Neural progenitor cell (in vitro differentiated cells): ENCODE measurements at regions not wholly inside any gene's neighbourhood (a gene's known extent, or its start where the extent isn't known, plus 50 kb on each side); places are given as distances from the start of the nearest gene placed in this dataset.

Experiments
- DNase-seq: peaks from one replicate; pipeline ENCODE4 v3.0.0-alpha.2; 2016; ENCODE audit warnings: low spot score
- H2AFZ ChIP-seq: fragments of 200-600 bp; sonication (generic); replicated peaks from 2 replicates; pipeline ENCODE4 v1.6.1; 2016; ENCODE audit warnings: antibody characterized with exemption
- H3F3A ChIP-seq: fragments of 200-600 bp; sonication (generic); 2 replicates; pipeline ENCODE4 v1.6.1; 2016; ENCODE audit warnings: antibody characterized with exemption, low read depth
- H3K27ac ChIP-seq: fragments of 200-600 bp; sonication (generic); 2 replicates; pipeline ENCODE4 v1.5.1; 2016; ENCODE audit warnings: mild to moderate bottlenecking
- H3K27me3 ChIP-seq: fragments of 200-600 bp; sonication (generic); 2 replicates; pipeline ENCODE4 v1.6.1; 2016; ENCODE audit warnings: mild to moderate bottlenecking, moderate library complexity
- H3K36me3 ChIP-seq: fragments of 200-600 bp; sonication (generic); 2 replicates; pipeline ENCODE4 v1.5.1; 2016
- H3K4me1 ChIP-seq: fragments of 200-600 bp; sonication (generic); 2 replicates; pipeline ENCODE4 v1.6.1; 2016; ENCODE audit warnings: mixed run types
- H3K4me2 ChIP-seq: fragments of 200-600 bp; sonication (generic); 2 replicates; pipeline ENCODE4 v1.6.1; 2016
- H3K4me3 ChIP-seq: fragments of 200-600 bp; sonication (generic); 2 replicates; pipeline ENCODE4 v1.5.1; 2016
- H3K79me2 ChIP-seq: fragments of 200-600 bp; sonication (generic); 2 replicates; pipeline ENCODE4 v1.6.1; 2016; ENCODE audit warnings: low read depth
- H3K9ac ChIP-seq: fragments of 200-600 bp; sonication (generic); 2 replicates; pipeline ENCODE4 v1.6.1; 2016
- H3K9me3 ChIP-seq: fragments of 200-600 bp; sonication (generic); 2 replicates; pipeline ENCODE4 v1.5.1; 2016; ENCODE audit warnings: low read depth
- H4K20me1 ChIP-seq: fragments of 200-600 bp; sonication (generic); 2 replicates; pipeline ENCODE4 v1.6.1; 2016; ENCODE audit warnings: low read depth
- H3K27ac Mint-ChIP-seq: 3 replicates; pipeline ENCODE4 v1.8.0; 2021; ENCODE audit warnings: mixed read lengths
- H3K27me3 Mint-ChIP-seq: 2 replicates; pipeline ENCODE4 v1.8.0; 2022; ENCODE audit warnings: low read depth, mild to moderate bottlenecking, inconsistent platforms, moderate library complexity, mixed read lengths; ENCODE audit not compliant: insufficient read depth
- H3K36me3 Mint-ChIP-seq: 3 replicates; pipeline ENCODE4 v1.8.0; 2021; ENCODE audit warnings: mixed read lengths
- H3K4me1 Mint-ChIP-seq: 3 replicates; pipeline ENCODE4 v1.8.0; 2021; ENCODE audit warnings: mixed read lengths
- H3K4me3 Mint-ChIP-seq: 3 replicates; pipeline ENCODE4 v1.8.0; 2021; ENCODE audit warnings: mild to moderate bottlenecking, moderate library complexity, mixed read lengths
- H3K9me3 Mint-ChIP-seq: 3 replicates; pipeline ENCODE4 v1.8.0; 2020; ENCODE audit warnings: mixed read lengths
- EZH2 ChIP-seq: fragments of 200-600 bp; sonication (generic); IDR thresholded peaks from 2 replicates; pipeline ENCODE4 v1.6.1; 2017; ENCODE audit warnings: antibody characterized with exemption, mild to moderate bottlenecking, moderate library complexity
- EZH2phosphoT487 ChIP-seq: fragments of 200-600 bp; sonication (generic); IDR thresholded peaks from 2 replicates; pipeline ENCODE4 v1.6.1; 2017; ENCODE audit warnings: antibody characterized with exemption
- TF ChIP-seq, protein P1 (sequence below): fragments of 200-600 bp; sonication (generic); IDR thresholded peaks from 2 replicates; pipeline ENCODE4 v1.5.1; 2017; ENCODE audit warnings: antibody characterized with exemption, mild to moderate bottlenecking

DNA sequence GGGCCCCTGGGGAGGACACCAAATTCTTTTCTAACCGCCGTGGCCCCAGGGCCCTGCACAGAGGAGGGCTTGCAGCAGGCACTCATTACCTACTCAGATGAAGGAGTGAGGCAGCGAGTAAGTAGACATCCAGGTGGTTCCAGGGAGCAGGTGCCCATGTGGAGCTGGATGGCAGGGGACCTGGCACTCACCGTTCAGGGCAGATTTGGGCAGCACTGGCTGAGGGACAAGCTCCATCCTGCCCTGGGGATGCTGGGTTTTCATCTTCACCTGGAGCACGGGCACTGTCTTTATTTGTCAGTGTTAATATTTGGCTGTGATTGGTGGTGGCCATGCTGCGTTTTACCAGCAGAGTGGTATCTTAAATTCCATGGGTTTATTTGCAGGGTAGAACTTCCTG lies 1182.7 kb downstream of the BRD1 start:
- no peak overlapping the region for H3K4me3 ChIP-seq
- peaks cover 24% of the 10 kb centered on the region for H4K20me1 ChIP-seq
- DNase-seq, result no peak
- no peak overlapping the region for H2AFZ ChIP-seq
- H3K4me2 ChIP-seq, result no peak overlapping the region
- H3K4me1 ChIP-seq, result peaks cover 4% of the 10 kb centered on the region
- no peaks in the 10 kb centered on the region for H3K36me3 ChIP-seq
- no peaks in the 10 kb centered on the region for H3K27me3 ChIP-seq
- H3K4me1 Mint-ChIP-seq, result peaks cover 15% of the 10 kb centered on the region
- H3K79me2 ChIP-seq, result peaks cover 3% of the 10 kb centered on the region
- H3K36me3 Mint-ChIP-seq, result no peaks in the 10 kb centered on the region
- H3K27me3 Mint-ChIP-seq, result no peaks in the 10 kb centered on the region
- H3K4me3 Mint-ChIP-seq, result no peak overlapping the region
- TF ChIP-seq EZH2, result no peak
- TF ChIP-seq, protein P1, sequence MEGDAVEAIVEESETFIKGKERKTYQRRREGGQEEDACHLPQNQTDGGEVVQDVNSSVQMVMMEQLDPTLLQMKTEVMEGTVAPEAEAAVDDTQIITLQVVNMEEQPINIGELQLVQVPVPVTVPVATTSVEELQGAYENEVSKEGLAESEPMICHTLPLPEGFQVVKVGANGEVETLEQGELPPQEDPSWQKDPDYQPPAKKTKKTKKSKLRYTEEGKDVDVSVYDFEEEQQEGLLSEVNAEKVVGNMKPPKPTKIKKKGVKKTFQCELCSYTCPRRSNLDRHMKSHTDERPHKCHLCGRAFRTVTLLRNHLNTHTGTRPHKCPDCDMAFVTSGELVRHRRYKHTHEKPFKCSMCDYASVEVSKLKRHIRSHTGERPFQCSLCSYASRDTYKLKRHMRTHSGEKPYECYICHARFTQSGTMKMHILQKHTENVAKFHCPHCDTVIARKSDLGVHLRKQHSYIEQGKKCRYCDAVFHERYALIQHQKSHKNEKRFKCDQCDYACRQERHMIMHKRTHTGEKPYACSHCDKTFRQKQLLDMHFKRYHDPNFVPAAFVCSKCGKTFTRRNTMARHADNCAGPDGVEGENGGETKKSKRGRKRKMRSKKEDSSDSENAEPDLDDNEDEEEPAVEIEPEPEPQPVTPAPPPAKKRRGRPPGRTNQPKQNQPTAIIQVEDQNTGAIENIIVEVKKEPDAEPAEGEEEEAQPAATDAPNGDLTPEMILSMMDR, result no peak
- TF ChIP-seq EZH2phosphoT487, result no peak
- no peaks in the 10 kb centered on the region for H3F3A ChIP-seq
- no peaks in the 10 kb centered on the region for H3K9me3 ChIP-seq
- no peak overlapping the region for H3K9ac ChIP-seq
- H3K27ac ChIP-seq, result no peak overlapping the region
- no peaks in the 10 kb centered on the region for H3K9me3 Mint-ChIP-seq
- H3K27ac Mint-ChIP-seq, result peak overlapping the region; percentile 36

DNA sequence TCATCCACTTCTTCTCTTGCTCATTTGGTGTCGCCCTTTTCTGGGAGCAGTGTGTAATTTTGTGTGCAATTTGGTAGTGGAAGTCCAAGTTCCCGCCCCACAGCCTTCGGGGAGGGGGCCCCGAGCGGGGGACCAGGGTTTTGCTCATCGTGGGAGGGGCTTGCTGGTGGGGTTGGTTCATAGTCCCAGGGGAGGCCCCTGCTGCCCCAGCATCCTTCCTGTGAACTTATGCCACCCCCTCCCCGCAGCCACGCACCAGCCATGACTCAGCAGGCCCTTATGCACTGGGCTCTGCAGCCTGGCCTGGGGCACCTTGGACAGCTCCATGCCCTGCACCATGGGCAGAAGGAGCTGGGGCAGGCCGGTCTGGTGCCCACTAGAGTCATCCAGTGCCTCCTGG lies 1183.6 kb downstream of the BRD1 start:
- H3K4me2 ChIP-seq, result no peak overlapping the region
- no peak for TF ChIP-seq EZH2
- TF ChIP-seq, protein P1, result no peak
- no peak for TF ChIP-seq EZH2phosphoT487
- no peak overlapping the region for H3K4me3 ChIP-seq
- peak overlapping the region; percentile 21 for H3K27ac Mint-ChIP-seq
- H3K79me2 ChIP-seq, result peaks cover 3% of the 10 kb centered on the region
- H3K4me3 Mint-ChIP-seq, result no peak overlapping the region
- no peaks in the 10 kb centered on the region for H3K27me3 Mint-ChIP-seq
- H3K9me3 Mint-ChIP-seq, result no peaks in the 10 kb centered on the region
- peaks cover 24% of the 10 kb centered on the region for H4K20me1 ChIP-seq
- no peak for DNase-seq
- H2AFZ ChIP-seq, result no peak overlapping the region
- H3K9me3 ChIP-seq, result no peaks in the 10 kb centered on the region
- peaks cover 4% of the 10 kb centered on the region for H3K4me1 ChIP-seq
- peaks cover 14% of the 10 kb centered on the region for H3K4me1 Mint-ChIP-seq
- no peaks in the 10 kb centered on the region for H3K36me3 Mint-ChIP-seq
- H3K36me3 ChIP-seq, result no peaks in the 10 kb centered on the region
- no peaks in the 10 kb centered on the region for H3F3A ChIP-seq
- H3K27ac ChIP-seq, result no peak overlapping the region
- H3K9ac ChIP-seq, result no peak overlapping the region
- H3K27me3 ChIP-seq, result no peaks in the 10 kb centered on the region

DNA sequence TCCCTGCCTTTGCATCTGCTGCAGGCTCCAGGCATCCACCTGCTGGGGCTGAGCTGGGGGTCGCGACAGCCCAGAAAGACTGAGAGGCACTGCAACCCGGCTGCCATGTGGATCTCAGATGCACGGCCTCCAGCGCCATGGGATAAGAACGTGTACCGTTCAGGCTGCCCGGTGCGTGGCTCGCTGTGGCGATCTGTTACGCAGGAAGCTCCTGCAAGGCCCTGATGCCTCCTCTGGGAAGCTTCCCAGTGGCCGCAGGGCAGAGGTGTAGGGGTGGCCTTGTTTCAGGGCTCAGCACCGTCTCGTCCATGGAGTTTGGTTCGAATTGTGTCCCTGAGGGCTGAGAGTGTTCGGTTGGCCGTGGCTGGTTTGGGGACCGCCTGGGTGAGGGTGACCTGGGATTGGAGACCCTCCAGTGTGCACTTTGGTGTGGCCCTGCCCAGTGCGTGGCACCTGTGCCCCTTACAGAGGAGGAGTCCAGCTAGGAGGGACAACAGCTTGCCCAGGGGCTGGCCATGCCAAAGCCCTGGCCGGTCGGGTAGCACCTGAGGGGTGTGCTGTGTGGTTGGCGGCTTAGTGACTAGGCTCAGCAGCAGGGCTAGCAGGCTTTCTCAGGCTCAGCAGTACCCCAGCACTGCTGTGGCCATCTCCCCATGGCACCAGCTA lies 1184.5 kb downstream of the BRD1 start:
- no peaks in the 10 kb centered on the region for H3K36me3 Mint-ChIP-seq
- no peaks in the 10 kb centered on the region for H3K27me3 ChIP-seq
- no peak overlapping the region for H3K4me2 ChIP-seq
- H3K4me3 ChIP-seq, result no peak overlapping the region
- no peak overlapping the region for H3K27ac ChIP-seq
- H3K9me3 ChIP-seq, result no peaks in the 10 kb centered on the region
- H3K4me1 Mint-ChIP-seq, result peaks cover 13% of the 10 kb centered on the region
- H3K4me3 Mint-ChIP-seq, result no peak overlapping the region
- no peak overlapping the region for H3K9ac ChIP-seq
- no peak overlapping the region for H3K27ac Mint-ChIP-seq
- H3F3A ChIP-seq, result no peaks in the 10 kb centered on the region
- no peak for TF ChIP-seq EZH2phosphoT487
- TF ChIP-seq, protein P1, result no peak
- no peak for TF ChIP-seq EZH2
- H3K4me1 ChIP-seq, result peaks cover 4% of the 10 kb centered on the region
- H3K79me2 ChIP-seq, result peaks cover 3% of the 10 kb centered on the region
- H3K9me3 Mint-ChIP-seq, result no peaks in the 10 kb centered on the region
- H3K27me3 Mint-ChIP-seq, result no peaks in the 10 kb centered on the region
- no peak for DNase-seq
- no peak overlapping the region for H2AFZ ChIP-seq
- H4K20me1 ChIP-seq, result peaks cover 24% of the 10 kb centered on the region
- no peaks in the 10 kb centered on the region for H3K36me3 ChIP-seq
